Stimulated activated CD4-positive, alpha-beta T cell treated with anti-CD3 and anti-CD28 coated beads, TNF-alpha, amount 100 ng/mL, for 1 hour (primary cell): ENCODE measurements at regions not wholly inside any gene's neighbourhood (a gene's known extent, or its start where the extent isn't known, plus 50 kb on each side); places are given as distances from the start of the nearest gene placed in this dataset.

Source experiments
- DNase-seq, 3 donors: peaks; one replicate each; pipeline ENCODE4 v3.0.0-alpha.2; 2020; ENCODE audit warnings: low read depth in 3 of 3, low spot score in 1 of 3

GRCh38 chr15:37847776-37848175 lies 86.7 kb upstream of the TMCO5A start:
- no peak for DNase-seq

GRCh38 chr15:37856109-37856508 lies 78.3 kb upstream of the TMCO5A start:
- DNase-seq, result no peak

GRCh38 chr15:37860896-37861295 lies 73.5 kb upstream of the TMCO5A start:
- DNase-seq, result no peak

- no peak for DNase-seq
Observed at GRCh38 chr15:37865687-37866086, 68.8 kb upstream of the TMCO5A start.

GRCh38 chr15:37870711-37871110 lies 63.7 kb upstream of the TMCO5A start:
- DNase-seq, result no peak

- DNase-seq, result no peak
Observed at GRCh38 chr15:37872661-37873060, 61.8 kb upstream of the TMCO5A start.

- DNase-seq, result no peak
Observed at GRCh38 chr15:37873336-37873735, 61.1 kb upstream of the TMCO5A start.

GRCh38 chr15:37876900-37877299 lies 57.5 kb upstream of the TMCO5A start:
- DNase-seq, result no peak

GRCh38 chr15:37877851-37878741 lies 56.3 kb upstream of the TMCO5A start:
- DNase-seq, result no peak

- DNase-seq, result no peak
Observed at GRCh38 chr15:37880009-37880834, 54.2 kb upstream of the TMCO5A start.

- no peak for DNase-seq
Observed at GRCh38 chr15:37880835-37881153, 53.6 kb upstream of the TMCO5A start.

GRCh38 chr15:37881237-37882013 lies 53.0 kb upstream of the TMCO5A start:
- DNase-seq, result no peak

GRCh38 chr15:37882640-37883039 lies 51.8 kb upstream of the TMCO5A start:
- no peak for DNase-seq
